GM12878 (cell line): ENCODE measurements at regions not wholly inside any gene's neighbourhood (a gene's known extent, or its start where the extent isn't known, plus 50 kb on each side); places are given as distances from the start of the nearest gene placed in this dataset.

ENCODE experiments used
- ATAC-seq: fragments of 200-7000 bp; cut with Tn5 transposase; 3 replicates; pipeline ENCODE4 v1.9.1; 2020; ENCODE audit warnings: mild to moderate bottlenecking, moderate library complexity
- BruUV-seq: library from RNA; stranded (reverse); fragments of 400-500 nt; replicated peaks from 2 replicates; lab custom pipeline; 2021; lab: Mats Ljungman, UMichigan
- CTCF ChIA-PET: fragments of 300-600 bp; sonication (Branson Sonifier 250); formaldehyde crosslinking; extraction: SDS; loops from one replicate; lab custom pipeline; 2021; ENCODE audit warnings: inconsistent platforms; lab: Yijun Ruan, JAX
- POLR2A ChIA-PET: fragments of 350-600 bp; formaldehyde crosslinking; extraction: SDS; loops from one replicate; lab custom pipeline; 2021; ENCODE audit warnings: inconsistent platforms; lab: Charles Lee
- RAD21 ChIA-PET: fragments of 300-600 bp; sonication (Branson Sonifier 250); formaldehyde crosslinking; loops from one replicate; lab custom pipeline; 2023; ENCODE audit warnings: antibody characterized with exemption; ENCODE audit not compliant: unreplicated experiment; lab: Charles Lee
- SMC1A ChIA-PET: fragments of 300-600 bp; sonication (Branson Sonifier 250); formaldehyde crosslinking; loops from one replicate; lab custom pipeline; 2023; ENCODE audit not compliant: unreplicated experiment, uncharacterized antibody; lab: Charles Lee
- DNase-seq: peaks from one replicate; pipeline ENCODE4 v3.0.0-alpha.2; 2011; ENCODE audit warnings: low read depth, low spot score
- FAIRE-seq: peaks from 3 replicates; lab custom pipeline; 2011; peaks lifted over from hg19 to GRCh38; lab: Jason Lieb, UNC
- H2AFZ ChIP-seq: 2 replicates; pipeline ENCODE4 v1.6.0; 2011; ENCODE audit warnings: low read depth, low read length, control low read depth; ENCODE audit not compliant: control insufficient read depth
- H3K27ac ChIP-seq: 2 replicates; pipeline ENCODE4 v1.5.1; 2011; ENCODE audit warnings: control low read depth; ENCODE audit not compliant: control insufficient read depth, insufficient read depth
- H3K27me3 ChIP-seq, 2 experiments: replicated peaks in 1 of 2; 2 replicates each; pipeline versions ENCODE4 v1.6.0 to v1.6.1; 2011; ENCODE audit warnings: low read length in 1 of 2; ENCODE audit not compliant: control insufficient read depth in 2 of 2, insufficient read depth in 2 of 2
- H3K36me3 ChIP-seq, 2 experiments: 2 replicates each; pipeline ENCODE4 v1.5.1; 2011; ENCODE audit warnings: low read length in 1 of 2; ENCODE audit not compliant: control insufficient read depth in 2 of 2, insufficient read depth in 2 of 2
- H3K4me1 ChIP-seq: 2 replicates; pipeline ENCODE4 v1.6.1; 2011; ENCODE audit warnings: mild to moderate bottlenecking, low read length, moderate library complexity, mixed read lengths; ENCODE audit not compliant: control insufficient read depth, insufficient read depth
- H3K4me2 ChIP-seq: 2 replicates; pipeline ENCODE4 v1.6.0; 2011; ENCODE audit warnings: control low read depth; ENCODE audit not compliant: control insufficient read depth, insufficient read depth
- H3K4me3 ChIP-seq: fragments of 200-600 bp; sonication (generic); 2 replicates; pipeline ENCODE4 v1.5.1; 2016
- H3K79me2 ChIP-seq: 2 replicates; pipeline ENCODE4 v1.6.0; 2011; ENCODE audit warnings: low read length; ENCODE audit not compliant: control insufficient read depth, insufficient read depth
- H3K9ac ChIP-seq: 2 replicates; pipeline ENCODE4 v1.8.0; 2011; ENCODE audit warnings: low read length, control low read depth, mixed read lengths; ENCODE audit not compliant: control insufficient read depth, insufficient read depth
- H3K9me3 ChIP-seq: replicated peaks from 3 replicates; pipeline ENCODE4 v1.5.1; 2011; ENCODE audit warnings: mild to moderate bottlenecking, low read length; ENCODE audit not compliant: control insufficient read depth, insufficient read depth
- H4K20me1 ChIP-seq: 2 replicates; pipeline ENCODE4 v1.6.0; 2011; ENCODE audit not compliant: control insufficient read depth, insufficient read depth
- JUND ChIP-seq: IDR thresholded peaks from 2 replicates; pipeline ENCODE4 v1.6.1; 2012; ENCODE audit warnings: low read depth, mild to moderate bottlenecking, low read length, improper control_type of control experiment, moderate library complexity
- LARP7 ChIP-seq: fragments of 450-650 bp; IDR thresholded peaks from 2 replicates; pipeline ENCODE4 v1.6.1; 2017; ENCODE audit warnings: mild to moderate bottlenecking
- MEF2A ChIP-seq: IDR thresholded peaks from 2 replicates; pipeline ENCODE4 v1.6.1; 2011; ENCODE audit warnings: low read depth, mild to moderate bottlenecking, low read length, moderate library complexity; ENCODE audit not compliant: insufficient read depth
- MXI1 ChIP-seq: fragments of 150-350 bp; IDR thresholded peaks from 2 replicates; pipeline ENCODE4 v1.6.1; 2011; ENCODE audit warnings: low read depth, mild to moderate bottlenecking, inconsistent platforms, low read length, improper control_type of control experiment
- NR2C2 ChIP-seq: IDR thresholded peaks from 2 replicates; pipeline ENCODE4 v1.6.1; 2011; ENCODE audit warnings: borderline replicate concordance, low read depth; ENCODE audit not compliant: control insufficient read depth, insufficient read length
- PBX3 ChIP-seq: IDR thresholded peaks from 2 replicates; pipeline ENCODE4 v1.6.1; 2011; ENCODE audit warnings: mild to moderate bottlenecking, low read depth, low read length, moderate library complexity; ENCODE audit not compliant: insufficient replicate concordance
- WRNIP1 ChIP-seq: IDR thresholded peaks from 2 replicates; pipeline ENCODE4 v1.6.1; 2011; ENCODE audit warnings: low read depth, low read length, improper control_type of control experiment, borderline replicate concordance
- YY1 ChIP-seq: IDR thresholded peaks from 2 replicates; pipeline ENCODE4 v1.6.1; 2011; ENCODE audit warnings: low read depth, mild to moderate bottlenecking, low read length
- ZBTB33 ChIP-seq: fragments of 450-650 bp; IDR thresholded peaks from 2 replicates; pipeline ENCODE4 v1.6.1; 2017; ENCODE audit warnings: mild to moderate bottlenecking
- ZNF207 ChIP-seq: fragments of 450-650 bp; IDR thresholded peaks from 2 replicates; pipeline ENCODE4 v1.6.1; 2014; ENCODE audit warnings: antibody characterized with exemption, mild to moderate bottlenecking, borderline replicate concordance
- WGBS: methylation state at CpG from one replicate; pipeline ENCODE4 v1.1.6; 2016; ENCODE audit warnings: low lambda C conversion rate; ENCODE audit not compliant: insufficient replicate concordance, insufficient coverage; ENCODE audit errors: missing lambda C conversion rate; 5-methylcytosine and 5-hydroxymethylcytosine counted together
- in situ Hi-C: fragments of 300-500 bp; cut with MboI; formaldehyde crosslinking; loops from 9 replicates; pipeline ENCODE4 v1.14.3; 2018; ENCODE audit warnings: mixed read lengths
- intact Hi-C: fragments of 100-400 bp; cut with micrococcal nuclease; formaldehyde crosslinking; loops from one replicate; pipeline ENCODE4 v1.14.2; 2022; ENCODE audit not compliant: unreplicated experiment
- TF ChIP-seq, protein P1 (sequence below): IDR thresholded peaks from 2 replicates; pipeline ENCODE4 v1.6.1; 2012; ENCODE audit warnings: mild to moderate bottlenecking, low read depth, low read length
- TF ChIP-seq, protein P2 (sequence below): IDR thresholded peaks from 2 replicates; pipeline ENCODE4 v1.6.1; 2011; ENCODE audit warnings: borderline replicate concordance, low read depth, mild to moderate bottlenecking, moderate library complexity, low read length; ENCODE audit not compliant: insufficient read depth, poor library complexity, severe bottlenecking
- TF ChIP-seq, protein P3 (sequence below): fragments of 450-650 bp; IDR thresholded peaks from 2 replicates; pipeline ENCODE4 v1.6.1; 2018; ENCODE audit warnings: mild to moderate bottlenecking, low read depth, moderate library complexity; ENCODE audit not compliant: partially characterized antibody

GRCh38 chr12:38961683-38962082 lies 56.3 kb upstream of the CPNE8 start:
- ChIA-PET POLR2A (no interaction called here), RAD21 (no interaction called here), CTCF (interaction anchor here (1.0 kb wide), 1 partner anchor 15 kb away, joined by 3 read pairs; no protein-coding TSS in a partner anchor), SMC1A (no interaction called here)
- Histone ChIP-seq H3K79me2 (no peaks in the 10 kb centered on the region), H3K27me3 (no peaks in the 10 kb centered on the region), H4K20me1 (no peaks in the 10 kb centered on the region), H3K4me3 (no peak overlapping the region), H2AFZ (no peak overlapping the region), H3K27ac (no peak overlapping the region), H3K9me3 (no peaks in the 10 kb centered on the region), H3K4me1 (no peaks in the 10 kb centered on the region), H3K4me2 (no peak overlapping the region), H3K36me3 (no peaks in the 10 kb centered on the region), H3K9ac (no peak overlapping the region)
- DNase-seq (no peak), FAIRE-seq (no peak), ATAC-seq (no peak)
- no TSS peak for BruUV-seq
- in situ Hi-C loops, result no loop called here
- intact Hi-C loops, result no loop called here
- WGBS, result 74% methylated on average over 5 of the region's 5 CpGs
- TF ChIP-seq ZBTB33 (no peak), JUND (no peak), MXI1 (no peak), PBX3 (no peak), WRNIP1 (no peak), NR2C2 (no peak), YY1 (no peak), MEF2A (no peak), LARP7 (no peak), ZNF207 (no peak)
- TF ChIP-seq, protein P1, sequence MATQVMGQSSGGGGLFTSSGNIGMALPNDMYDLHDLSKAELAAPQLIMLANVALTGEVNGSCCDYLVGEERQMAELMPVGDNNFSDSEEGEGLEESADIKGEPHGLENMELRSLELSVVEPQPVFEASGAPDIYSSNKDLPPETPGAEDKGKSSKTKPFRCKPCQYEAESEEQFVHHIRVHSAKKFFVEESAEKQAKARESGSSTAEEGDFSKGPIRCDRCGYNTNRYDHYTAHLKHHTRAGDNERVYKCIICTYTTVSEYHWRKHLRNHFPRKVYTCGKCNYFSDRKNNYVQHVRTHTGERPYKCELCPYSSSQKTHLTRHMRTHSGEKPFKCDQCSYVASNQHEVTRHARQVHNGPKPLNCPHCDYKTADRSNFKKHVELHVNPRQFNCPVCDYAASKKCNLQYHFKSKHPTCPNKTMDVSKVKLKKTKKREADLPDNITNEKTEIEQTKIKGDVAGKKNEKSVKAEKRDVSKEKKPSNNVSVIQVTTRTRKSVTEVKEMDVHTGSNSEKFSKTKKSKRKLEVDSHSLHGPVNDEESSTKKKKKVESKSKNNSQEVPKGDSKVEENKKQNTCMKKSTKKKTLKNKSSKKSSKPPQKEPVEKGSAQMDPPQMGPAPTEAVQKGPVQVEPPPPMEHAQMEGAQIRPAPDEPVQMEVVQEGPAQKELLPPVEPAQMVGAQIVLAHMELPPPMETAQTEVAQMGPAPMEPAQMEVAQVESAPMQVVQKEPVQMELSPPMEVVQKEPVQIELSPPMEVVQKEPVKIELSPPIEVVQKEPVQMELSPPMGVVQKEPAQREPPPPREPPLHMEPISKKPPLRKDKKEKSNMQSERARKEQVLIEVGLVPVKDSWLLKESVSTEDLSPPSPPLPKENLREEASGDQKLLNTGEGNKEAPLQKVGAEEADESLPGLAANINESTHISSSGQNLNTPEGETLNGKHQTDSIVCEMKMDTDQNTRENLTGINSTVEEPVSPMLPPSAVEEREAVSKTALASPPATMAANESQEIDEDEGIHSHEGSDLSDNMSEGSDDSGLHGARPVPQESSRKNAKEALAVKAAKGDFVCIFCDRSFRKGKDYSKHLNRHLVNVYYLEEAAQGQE, result no peak
- TF ChIP-seq, protein P2, sequence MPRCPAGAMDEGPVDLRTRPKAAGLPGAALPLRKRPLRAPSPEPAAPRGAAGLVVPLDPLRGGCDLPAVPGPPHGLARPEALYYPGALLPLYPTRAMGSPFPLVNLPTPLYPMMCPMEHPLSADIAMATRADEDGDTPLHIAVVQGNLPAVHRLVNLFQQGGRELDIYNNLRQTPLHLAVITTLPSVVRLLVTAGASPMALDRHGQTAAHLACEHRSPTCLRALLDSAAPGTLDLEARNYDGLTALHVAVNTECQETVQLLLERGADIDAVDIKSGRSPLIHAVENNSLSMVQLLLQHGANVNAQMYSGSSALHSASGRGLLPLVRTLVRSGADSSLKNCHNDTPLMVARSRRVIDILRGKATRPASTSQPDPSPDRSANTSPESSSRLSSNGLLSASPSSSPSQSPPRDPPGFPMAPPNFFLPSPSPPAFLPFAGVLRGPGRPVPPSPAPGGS, result no peak
- TF ChIP-seq, protein P3, sequence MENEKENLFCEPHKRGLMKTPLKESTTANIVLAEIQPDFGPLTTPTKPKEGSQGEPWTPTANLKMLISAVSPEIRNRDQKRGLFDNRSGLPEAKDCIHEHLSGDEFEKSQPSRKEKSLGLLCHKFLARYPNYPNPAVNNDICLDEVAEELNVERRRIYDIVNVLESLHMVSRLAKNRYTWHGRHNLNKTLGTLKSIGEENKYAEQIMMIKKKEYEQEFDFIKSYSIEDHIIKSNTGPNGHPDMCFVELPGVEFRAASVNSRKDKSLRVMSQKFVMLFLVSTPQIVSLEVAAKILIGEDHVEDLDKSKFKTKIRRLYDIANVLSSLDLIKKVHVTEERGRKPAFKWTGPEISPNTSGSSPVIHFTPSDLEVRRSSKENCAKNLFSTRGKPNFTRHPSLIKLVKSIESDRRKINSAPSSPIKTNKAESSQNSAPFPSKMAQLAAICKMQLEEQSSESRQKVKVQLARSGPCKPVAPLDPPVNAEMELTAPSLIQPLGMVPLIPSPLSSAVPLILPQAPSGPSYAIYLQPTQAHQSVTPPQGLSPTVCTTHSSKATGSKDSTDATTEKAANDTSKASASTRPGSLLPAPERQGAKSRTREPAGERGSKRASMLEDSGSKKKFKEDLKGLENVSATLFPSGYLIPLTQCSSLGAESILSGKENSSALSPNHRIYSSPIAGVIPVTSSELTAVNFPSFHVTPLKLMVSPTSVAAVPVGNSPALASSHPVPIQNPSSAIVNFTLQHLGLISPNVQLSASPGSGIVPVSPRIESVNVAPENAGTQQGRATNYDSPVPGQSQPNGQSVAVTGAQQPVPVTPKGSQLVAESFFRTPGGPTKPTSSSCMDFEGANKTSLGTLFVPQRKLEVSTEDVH, result no peak
